HS-27A (cell line): ENCODE measurements at regions not wholly inside any gene's neighbourhood (a gene's known extent, or its start where the extent isn't known, plus 50 kb on each side); places are given as distances from the start of the nearest gene placed in this dataset.

ENCODE experiments used
- DNase-seq: peaks from one replicate; pipeline ENCODE4 v3.0.0-alpha.2; 2012; ENCODE audit warnings: low read depth, missing footprints

- DNase-seq: no peak
Measured at GRCh38 chr7:22911889-22912288, 89.2 kb upstream of the TOMM7 start.

GRCh38 chr7:22909917-22910316, 87.3 kb upstream of the TOMM7 start:
- no peak for DNase-seq

GRCh38 chr7:22907805-22908204, 85.2 kb upstream of the TOMM7 start:
- no peak for DNase-seq

- no peak for DNase-seq
Measured at GRCh38 chr7:22900784-22901183, 78.1 kb upstream of the TOMM7 start.

- DNase-seq: no peak
Measured at GRCh38 chr7:22900101-22900500, 77.5 kb upstream of the TOMM7 start.

GRCh38 chr7:22896917-22897316, 74.3 kb upstream of the TOMM7 start:
- DNase-seq: no peak

- DNase-seq: no peak
Measured at GRCh38 chr7:22895828-22896165, 73.1 kb upstream of the TOMM7 start.

- peak; percentile 8 for DNase-seq
Measured at GRCh38 chr7:22895140-22895827, 72.6 kb upstream of the TOMM7 start.

- DNase-seq: no peak
Measured at GRCh38 chr7:22894546-22894945, 71.9 kb upstream of the TOMM7 start.

- no peak for DNase-seq
Measured at GRCh38 chr7:22890773-22891172, 68.1 kb upstream of the TOMM7 start.

GRCh38 chr7:22885797-22886261, 63.2 kb upstream of the TOMM7 start:
- no peak for DNase-seq

- no peak for DNase-seq
Measured at GRCh38 chr7:22884911-22885788, 62.5 kb upstream of the TOMM7 start.

- DNase-seq: no peak
Measured at GRCh38 chr7:22882106-22882505, 59.5 kb upstream of the TOMM7 start.

- DNase-seq: no peak
Measured at GRCh38 chr7:22879709-22880306, 57.2 kb upstream of the TOMM7 start.

- no peak for DNase-seq
Measured at GRCh38 chr7:22879280-22879679, 56.6 kb upstream of the TOMM7 start.

- DNase-seq: no peak
Measured at GRCh38 chr7:22876986-22877729, 54.5 kb upstream of the TOMM7 start.

- no peak for DNase-seq
Measured at GRCh38 chr7:22875470-22875869, 52.8 kb upstream of the TOMM7 start.

- DNase-seq: no peak
Measured at GRCh38 chr7:22874904-22875303, 52.3 kb upstream of the TOMM7 start.
